SH-SY5Y (cell line): ENCODE measurements at regions not wholly inside any gene's neighbourhood (a gene's known extent, or its start where the extent isn't known, plus 50 kb on each side); places are given as distances from the start of the nearest gene placed in this dataset.

Source experiments
- GATA2 ChIP-seq: IDR thresholded peaks from 2 replicates; pipeline ENCODE4 v1.6.1; 2011; ENCODE audit warnings: mild to moderate bottlenecking, low read depth, low read length
- GATA3 ChIP-seq: IDR thresholded peaks from 2 replicates; pipeline ENCODE4 v1.6.1; 2011; ENCODE audit warnings: low read depth, mild to moderate bottlenecking, low read length, moderate library complexity

GRCh38 chr5:103455796-103456195, 106.8 kb downstream of the NUDT12 start:
- TF ChIP-seq GATA3 (no peak), GATA2 (no peak)
